Ovary (tissue), 3 donors: ENCODE measurements at regions not wholly inside any gene's neighbourhood (a gene's known extent, or its start where the extent isn't known, plus 50 kb on each side); places are given as distances from the start of the nearest gene placed in this dataset.

Experiments
- EP300 ChIP-seq: sonication (generic); formaldehyde crosslinking; IDR thresholded peaks from one replicate; pipeline ENCODE4 v1.6.1; 2017; ENCODE audit warnings: antibody characterized with exemption
- POLR2A ChIP-seq: fragments of 450-650 bp; IDR thresholded peaks from one replicate; pipeline ENCODE4 v1.6.1; 2017; ENCODE audit warnings: antibody characterized with exemption, mild to moderate bottlenecking, moderate library complexity
- TF ChIP-seq, protein P1 (sequence below), 3 donors: fragments of 450-650 bp in 2 of 3; fragments of 200-600 bp in 1 of 3; IDR thresholded peaks; one replicate each; pipeline versions ENCODE4 v1.5.1 to v1.8.0; 2016 to 2022; ENCODE audit warnings: antibody characterized with exemption in 3 of 3, mild to moderate bottlenecking in 1 of 3
- donor health status: DM: no; HTN: no; CAD: no.

GRCh38 chr1:93025572-93025971, 53.5 kb upstream of the MTF2 start:
- TF ChIP-seq EP300 (no peak), POLR2A (no peak)
- TF ChIP-seq, protein P1, sequence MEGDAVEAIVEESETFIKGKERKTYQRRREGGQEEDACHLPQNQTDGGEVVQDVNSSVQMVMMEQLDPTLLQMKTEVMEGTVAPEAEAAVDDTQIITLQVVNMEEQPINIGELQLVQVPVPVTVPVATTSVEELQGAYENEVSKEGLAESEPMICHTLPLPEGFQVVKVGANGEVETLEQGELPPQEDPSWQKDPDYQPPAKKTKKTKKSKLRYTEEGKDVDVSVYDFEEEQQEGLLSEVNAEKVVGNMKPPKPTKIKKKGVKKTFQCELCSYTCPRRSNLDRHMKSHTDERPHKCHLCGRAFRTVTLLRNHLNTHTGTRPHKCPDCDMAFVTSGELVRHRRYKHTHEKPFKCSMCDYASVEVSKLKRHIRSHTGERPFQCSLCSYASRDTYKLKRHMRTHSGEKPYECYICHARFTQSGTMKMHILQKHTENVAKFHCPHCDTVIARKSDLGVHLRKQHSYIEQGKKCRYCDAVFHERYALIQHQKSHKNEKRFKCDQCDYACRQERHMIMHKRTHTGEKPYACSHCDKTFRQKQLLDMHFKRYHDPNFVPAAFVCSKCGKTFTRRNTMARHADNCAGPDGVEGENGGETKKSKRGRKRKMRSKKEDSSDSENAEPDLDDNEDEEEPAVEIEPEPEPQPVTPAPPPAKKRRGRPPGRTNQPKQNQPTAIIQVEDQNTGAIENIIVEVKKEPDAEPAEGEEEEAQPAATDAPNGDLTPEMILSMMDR (IDR thresholded peaks at IDR 0.05) = no peak
